ENCODE measurements at regions not wholly inside any gene's neighbourhood (a gene's known extent, or its start where the extent isn't known, plus 50 kb on each side); places are given as distances from the start of the nearest gene placed in this dataset.

GRCh38 chr7:81645435-81645834 is 124.4 kb downstream of the HGF start:
- TF ChIP-seq SP1 (IDR thresholded peaks at IDR 0.05) (no peak), TARDBP (IDR thresholded peaks at IDR 0.05) (no peak)

All from HEK293T (cell line).